ENCODE measurements at regions not wholly inside any gene's neighbourhood (a gene's known extent, or its start where the extent isn't known, plus 50 kb on each side); places are given as distances from the start of the nearest gene placed in this dataset.
"Not testable (repeated sequence)": the region's sequence is repeated elsewhere in the genome, so short reads cannot be mapped to it uniquely, and the experiment has no call there.

GRCh38 chr10:80966326-80966986 is 428.8 kb downstream of the SH2D4B start:
- no peak for DNase-seq
- no peaks in the 10 kb centered on the region for H3K36me3 ChIP-seq (replicated peaks; ENCODE audit: control insufficient read depth, insufficient read depth, low read length)

GRCh38 chr10:80967357-80967756 is 429.7 kb downstream of the SH2D4B start:
- H3K27me3 ChIP-seq (ENCODE audit: control insufficient read depth, insufficient read depth, low read length); DNase-seq; H3K36me3 ChIP-seq (replicated peaks; ENCODE audit: control insufficient read depth, insufficient read depth, low read length); H3K4me3 ChIP-seq (ENCODE audit: insufficient read depth, low read depth, low read length): not testable (repeated sequence)

More at GRCh38 chr10:80966326-80966986, 428.8 kb downstream of the SH2D4B start:
- no peak overlapping the region for H3K4me3 ChIP-seq (ENCODE audit: insufficient read depth, low read depth, low read length)
- no peaks in the 10 kb centered on the region for H3K27me3 ChIP-seq (ENCODE audit: control insufficient read depth, insufficient read depth, low read length)

GRCh38 chr10:80968903-80969302 is 431.2 kb downstream of the SH2D4B start:
- no peak for DNase-seq
- no peaks in the 10 kb centered on the region for H3K36me3 ChIP-seq (replicated peaks; ENCODE audit: control insufficient read depth, insufficient read depth, low read length)
- H3K27me3 ChIP-seq (ENCODE audit: control insufficient read depth, insufficient read depth, low read length), result no peaks in the 10 kb centered on the region
- H3K4me3 ChIP-seq (ENCODE audit: insufficient read depth, low read depth, low read length), result no peak overlapping the region

- Histone ChIP-seq H3K4me3 (ENCODE audit: insufficient read depth, low read depth, low read length) (no peak overlapping the region), H3K27me3 (ENCODE audit: control insufficient read depth, insufficient read depth, low read length) (no peaks in the 10 kb centered on the region), H3K36me3 (replicated peaks; ENCODE audit: control insufficient read depth, insufficient read depth, low read length) (no peaks in the 10 kb centered on the region)
- DNase-seq, result no peak
Measured at GRCh38 chr10:80971461-80971860, 433.8 kb downstream of the SH2D4B start.

GRCh38 chr10:80976658-80977057 is 439.0 kb downstream of the SH2D4B start:
- H3K36me3 ChIP-seq (replicated peaks; ENCODE audit: control insufficient read depth, insufficient read depth, low read length), result no peaks in the 10 kb centered on the region
- no peaks in the 10 kb centered on the region for H3K27me3 ChIP-seq (ENCODE audit: control insufficient read depth, insufficient read depth, low read length)
- no peak for DNase-seq
- H3K4me3 ChIP-seq (ENCODE audit: insufficient read depth, low read depth, low read length), result no peak overlapping the region

- DNase-seq, result no peak
- no peak overlapping the region for H3K4me3 ChIP-seq (ENCODE audit: insufficient read depth, low read depth, low read length)
- no peaks in the 10 kb centered on the region for H3K27me3 ChIP-seq (ENCODE audit: control insufficient read depth, insufficient read depth, low read length)
- no peaks in the 10 kb centered on the region for H3K36me3 ChIP-seq (replicated peaks; ENCODE audit: control insufficient read depth, insufficient read depth, low read length)
Measured at GRCh38 chr10:80985102-80985501, 447.4 kb downstream of the SH2D4B start.

- no peaks in the 10 kb centered on the region for H3K27me3 ChIP-seq (ENCODE audit: control insufficient read depth, insufficient read depth, low read length)
- no peak overlapping the region for H3K4me3 ChIP-seq (ENCODE audit: insufficient read depth, low read depth, low read length)
- DNase-seq, result no peak
- H3K36me3 ChIP-seq (replicated peaks; ENCODE audit: control insufficient read depth, insufficient read depth, low read length), result no peaks in the 10 kb centered on the region
Measured at GRCh38 chr10:80986596-80986995, 448.9 kb downstream of the SH2D4B start.

GRCh38 chr10:80988755-80989154 is 451.1 kb downstream of the SH2D4B start:
- Histone ChIP-seq H3K36me3 (replicated peaks; ENCODE audit: control insufficient read depth, insufficient read depth, low read length) (no peaks in the 10 kb centered on the region), H3K27me3 (ENCODE audit: control insufficient read depth, insufficient read depth, low read length) (no peaks in the 10 kb centered on the region), H3K4me3 (ENCODE audit: insufficient read depth, low read depth, low read length) (no peak overlapping the region)
- no peak for DNase-seq

GRCh38 chr10:80996615-80997193 is 459.0 kb downstream of the SH2D4B start:
- no peaks in the 10 kb centered on the region for H3K36me3 ChIP-seq (replicated peaks; ENCODE audit: control insufficient read depth, insufficient read depth, low read length)
- no peak overlapping the region for H3K4me3 ChIP-seq (ENCODE audit: insufficient read depth, low read depth, low read length)
- DNase-seq, result no peak
- H3K27me3 ChIP-seq (ENCODE audit: control insufficient read depth, insufficient read depth, low read length), result no peaks in the 10 kb centered on the region

- no peaks in the 10 kb centered on the region for H3K36me3 ChIP-seq (replicated peaks; ENCODE audit: control insufficient read depth, insufficient read depth, low read length)
- no peaks in the 10 kb centered on the region for H3K27me3 ChIP-seq (ENCODE audit: control insufficient read depth, insufficient read depth, low read length)
- no peak for DNase-seq
- H3K4me3 ChIP-seq (ENCODE audit: insufficient read depth, low read depth, low read length), result no peak overlapping the region
Measured at GRCh38 chr10:81000781-81001180, 463.1 kb downstream of the SH2D4B start.

- Histone ChIP-seq H3K27me3 (ENCODE audit: control insufficient read depth, insufficient read depth, low read length) (no peaks in the 10 kb centered on the region), H3K4me3 (ENCODE audit: insufficient read depth, low read depth, low read length) (no peak overlapping the region), H3K36me3 (replicated peaks; ENCODE audit: control insufficient read depth, insufficient read depth, low read length) (no peaks in the 10 kb centered on the region)
- DNase-seq, result no peak
Measured at GRCh38 chr10:81002382-81002781, 464.7 kb downstream of the SH2D4B start.

GRCh38 chr10:81007872-81008271 is 470.2 kb downstream of the SH2D4B start:
- Histone ChIP-seq H3K27me3 (ENCODE audit: control insufficient read depth, insufficient read depth, low read length) (no peaks in the 10 kb centered on the region), H3K36me3 (replicated peaks; ENCODE audit: control insufficient read depth, insufficient read depth, low read length) (no peaks in the 10 kb centered on the region), H3K4me3 (ENCODE audit: insufficient read depth, low read depth, low read length) (no peak overlapping the region)
- DNase-seq, result no peak

- Histone ChIP-seq H3K4me3 (ENCODE audit: insufficient read depth, low read depth, low read length) (no peak overlapping the region), H3K27me3 (ENCODE audit: control insufficient read depth, insufficient read depth, low read length) (no peaks in the 10 kb centered on the region), H3K36me3 (replicated peaks; ENCODE audit: control insufficient read depth, insufficient read depth, low read length) (no peaks in the 10 kb centered on the region)
- no peak for DNase-seq
Measured at GRCh38 chr10:81008726-81009125, 471.0 kb downstream of the SH2D4B start.

GRCh38 chr10:81009296-81009695 is 471.6 kb downstream of the SH2D4B start:
- no peak overlapping the region for H3K4me3 ChIP-seq (ENCODE audit: insufficient read depth, low read depth, low read length)
- H3K27me3 ChIP-seq (ENCODE audit: control insufficient read depth, insufficient read depth, low read length), result no peaks in the 10 kb centered on the region
- DNase-seq, result no peak
- no peaks in the 10 kb centered on the region for H3K36me3 ChIP-seq (replicated peaks; ENCODE audit: control insufficient read depth, insufficient read depth, low read length)

GRCh38 chr10:81013771-81014170 is 476.1 kb downstream of the SH2D4B start:
- DNase-seq, result no peak
- H3K4me3 ChIP-seq (ENCODE audit: insufficient read depth, low read depth, low read length), result no peak overlapping the region
- H3K36me3 ChIP-seq (replicated peaks; ENCODE audit: control insufficient read depth, insufficient read depth, low read length), result no peaks in the 10 kb centered on the region
- no peaks in the 10 kb centered on the region for H3K27me3 ChIP-seq (ENCODE audit: control insufficient read depth, insufficient read depth, low read length)
